Natural killer cell (primary cell): ENCODE measurements at regions not wholly inside any gene's neighbourhood (a gene's known extent, or its start where the extent isn't known, plus 50 kb on each side); places are given as distances from the start of the nearest gene placed in this dataset.

ENCODE experiments used
- ATAC-seq, 3 donors: fragments of 150-1000 bp in 2 of 3; fragments of 200-7000 bp in 1 of 3; cut with Tn5 transposase; 1 replicate in 1 of 3; 2 replicates in 2 of 3; pipeline ENCODE4 v1.10.0; 2021; ENCODE audit warnings: mild to moderate bottlenecking in 2 of 3, moderate library complexity in 2 of 3
- DNase-seq, 2 donors: peaks; one replicate each; pipeline versions ENCODE4 v3.0.0 to v3.0.0-alpha.2; 2013 to 2021; ENCODE audit warnings: mixed read lengths in 1 of 2
- H3K27ac ChIP-seq: one replicate; pipeline ENCODE4 v1.5.1; 2013; ENCODE audit warnings: mild to moderate bottlenecking, low read length
- H3K27me3 ChIP-seq: one replicate; pipeline ENCODE4 v1.6.1; 2013; ENCODE audit warnings: low read length; ENCODE audit not compliant: control insufficient read depth, insufficient read depth
- H3K36me3 ChIP-seq: one replicate; pipeline ENCODE4 v1.6.1; 2013; ENCODE audit warnings: low read length; ENCODE audit not compliant: control insufficient read depth, insufficient read depth
- H3K4me1 ChIP-seq: one replicate; pipeline ENCODE4 v1.6.1; 2013; ENCODE audit warnings: low read length; ENCODE audit not compliant: control insufficient read depth, insufficient read depth
- H3K4me3 ChIP-seq: one replicate; pipeline ENCODE4 v1.5.1; 2013; ENCODE audit warnings: low read length
- H3K9me3 ChIP-seq: one replicate; pipeline ENCODE4 v1.6.1; 2013; ENCODE audit warnings: low read length; ENCODE audit not compliant: control insufficient read depth, insufficient read depth
- H3K27ac Mint-ChIP-seq, 2 donors: one replicate each; pipeline ENCODE4 v1.8.0; 2022; ENCODE audit warnings: mild to moderate bottlenecking in 2 of 2, mixed read lengths in 2 of 2, moderate library complexity in 1 of 2
- H3K27me3 Mint-ChIP-seq, 2 donors: one replicate each; pipeline ENCODE4 v1.8.0; 2022; ENCODE audit warnings: low read depth in 2 of 2, mixed read lengths in 2 of 2
- H3K36me3 Mint-ChIP-seq: one replicate; pipeline ENCODE4 v1.8.0; 2022; ENCODE audit warnings: mixed read lengths
- H3K4me1 Mint-ChIP-seq, 2 donors: one replicate each; pipeline ENCODE4 v1.8.0; 2022; ENCODE audit warnings: mixed read lengths in 2 of 2
- H3K4me3 Mint-ChIP-seq: one replicate; pipeline ENCODE4 v1.8.0; 2022; ENCODE audit warnings: mild to moderate bottlenecking, moderate library complexity, mixed read lengths
- H3K9me3 Mint-ChIP-seq, 2 donors: one replicate each; pipeline ENCODE4 v1.8.0; 2022; ENCODE audit warnings: mixed read lengths in 2 of 2
- WGBS: methylation state at CpG from one replicate; pipeline ENCODE4 v1.1.7; 2013; ENCODE audit warnings: missing lambda C conversion rate; ENCODE audit not compliant: insufficient coverage; 5-methylcytosine and 5-hydroxymethylcytosine counted together
- intact Hi-C: fragments of 100-400 bp; cut with micrococcal nuclease; formaldehyde crosslinking; loops from one replicate; pipeline ENCODE4 v1.14.2; 2022
- TF ChIP-seq, protein P1 (sequence below): fragments of 200-600 bp; IDR thresholded peaks from one replicate; pipeline ENCODE4 v1.8.0; 2022; ENCODE audit warnings: antibody characterized with exemption

DNA sequence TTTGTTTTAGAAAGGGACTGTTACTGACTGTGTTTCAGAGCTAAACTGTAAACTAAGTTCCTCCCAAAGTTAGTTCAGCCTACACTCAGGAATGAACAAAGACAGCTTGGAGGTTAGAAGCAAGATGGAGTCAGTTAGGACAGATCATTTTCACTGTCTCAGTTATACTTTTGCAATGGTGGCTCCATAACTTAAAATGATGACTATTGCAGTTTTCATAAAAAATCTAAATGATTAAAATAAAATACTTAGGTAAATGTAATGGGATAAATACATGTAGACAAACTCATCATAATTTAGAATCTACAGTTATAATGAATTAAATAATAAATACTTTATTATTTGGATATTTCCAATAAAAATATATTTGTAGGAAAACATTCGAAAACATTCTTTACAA, 590.6 kb downstream of the EPHA7 start:
- Histone ChIP-seq H3K4me3 (no peak overlapping the region), H3K4me1 (no peaks in the 10 kb centered on the region), H3K36me3 (no peaks in the 10 kb centered on the region), H3K27me3 (no peaks in the 10 kb centered on the region), H3K9me3 (peaks cover 8% of the 10 kb centered on the region), H3K27ac (no peak overlapping the region)
- no peak overlapping the region for H3K27ac Mint-ChIP-seq
- intact Hi-C loops = no loop called here
- H3K4me3 Mint-ChIP-seq = no peak overlapping the region
- ATAC-seq (no peak), DNase-seq (no peak)
- WGBS = no CpG with 5 or more reads among the region's 1 CpG
- TF ChIP-seq, protein P1, sequence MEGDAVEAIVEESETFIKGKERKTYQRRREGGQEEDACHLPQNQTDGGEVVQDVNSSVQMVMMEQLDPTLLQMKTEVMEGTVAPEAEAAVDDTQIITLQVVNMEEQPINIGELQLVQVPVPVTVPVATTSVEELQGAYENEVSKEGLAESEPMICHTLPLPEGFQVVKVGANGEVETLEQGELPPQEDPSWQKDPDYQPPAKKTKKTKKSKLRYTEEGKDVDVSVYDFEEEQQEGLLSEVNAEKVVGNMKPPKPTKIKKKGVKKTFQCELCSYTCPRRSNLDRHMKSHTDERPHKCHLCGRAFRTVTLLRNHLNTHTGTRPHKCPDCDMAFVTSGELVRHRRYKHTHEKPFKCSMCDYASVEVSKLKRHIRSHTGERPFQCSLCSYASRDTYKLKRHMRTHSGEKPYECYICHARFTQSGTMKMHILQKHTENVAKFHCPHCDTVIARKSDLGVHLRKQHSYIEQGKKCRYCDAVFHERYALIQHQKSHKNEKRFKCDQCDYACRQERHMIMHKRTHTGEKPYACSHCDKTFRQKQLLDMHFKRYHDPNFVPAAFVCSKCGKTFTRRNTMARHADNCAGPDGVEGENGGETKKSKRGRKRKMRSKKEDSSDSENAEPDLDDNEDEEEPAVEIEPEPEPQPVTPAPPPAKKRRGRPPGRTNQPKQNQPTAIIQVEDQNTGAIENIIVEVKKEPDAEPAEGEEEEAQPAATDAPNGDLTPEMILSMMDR = no peak
- H3K9me3 Mint-ChIP-seq = peaks cover 0 to 4% of the 10 kb centered on the region in 2 donors
- no peaks in the 10 kb centered on the region for H3K27me3 Mint-ChIP-seq
- H3K36me3 Mint-ChIP-seq = no peaks in the 10 kb centered on the region
- no peaks in the 10 kb centered on the region for H3K4me1 Mint-ChIP-seq

DNA sequence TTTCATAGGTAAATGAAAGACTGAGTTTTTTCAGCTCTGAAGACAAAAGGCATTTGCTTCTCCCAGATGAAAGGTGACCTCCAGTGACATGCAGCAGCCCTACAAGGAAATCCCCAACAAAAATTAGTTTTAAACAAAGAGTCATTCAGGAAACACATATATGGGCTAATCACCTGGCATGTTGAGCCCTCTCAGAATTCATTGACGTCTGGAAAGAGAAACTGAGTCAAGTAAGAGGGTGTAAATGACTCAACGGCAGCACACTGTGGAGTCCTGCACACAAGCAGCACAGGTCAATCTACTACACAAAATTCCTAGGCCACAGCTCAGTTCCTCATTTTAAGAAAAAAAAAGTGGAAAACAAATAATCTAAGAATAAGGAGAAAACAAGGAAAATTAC, 592.3 kb downstream of the EPHA7 start:
- Mint-ChIP-seq H3K9me3 (peaks cover 0 to 2% of the 10 kb centered on the region in 2 donors), H3K4me1 (no peaks in the 10 kb centered on the region), H3K27me3 (no peaks in the 10 kb centered on the region), H3K36me3 (no peaks in the 10 kb centered on the region), H3K4me3 (no peak overlapping the region), H3K27ac (no peak overlapping the region)
- Histone ChIP-seq H3K4me1 (no peaks in the 10 kb centered on the region), H3K27me3 (no peaks in the 10 kb centered on the region), H3K27ac (no peak overlapping the region), H3K4me3 (no peak overlapping the region), H3K9me3 (peaks cover 8% of the 10 kb centered on the region), H3K36me3 (no peaks in the 10 kb centered on the region)
- DNase-seq = no peak
- intact Hi-C loops = no loop called here
- 60% methylated on average over 2 of the region's 2 CpGs for WGBS
- ATAC-seq = no peak
- TF ChIP-seq, protein P1 = no peak

DNA sequence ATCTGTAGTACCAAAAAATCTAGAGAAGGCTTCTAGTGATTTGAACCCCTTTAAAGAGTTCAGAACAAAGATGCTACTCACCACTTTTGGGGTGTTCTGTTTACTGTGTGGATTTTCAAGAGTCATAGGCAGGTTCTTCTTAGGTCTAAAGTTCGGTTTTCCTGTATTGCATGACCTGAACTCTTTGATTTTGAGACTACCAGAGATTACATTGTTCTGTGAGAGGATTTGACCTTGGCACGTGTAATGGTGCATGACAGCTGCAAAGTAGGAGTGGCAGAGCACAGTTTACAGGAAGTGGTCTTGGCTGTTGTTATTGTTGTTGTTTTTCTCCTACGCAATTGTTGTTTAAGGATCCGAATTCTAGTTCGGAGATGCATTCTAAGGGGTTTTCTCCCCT, 592.7 kb downstream of the EPHA7 start:
- ATAC-seq = no peak
- Mint-ChIP-seq H3K27me3 (no peaks in the 10 kb centered on the region), H3K4me3 (no peak overlapping the region), H3K9me3 (peaks cover 0 to 2% of the 10 kb centered on the region in 2 donors), H3K36me3 (no peaks in the 10 kb centered on the region), H3K27ac (no peak overlapping the region), H3K4me1 (no peaks in the 10 kb centered on the region)
- 69% methylated on average over 2 of the region's 5 CpGs for WGBS
- DNase-seq = no peak
- Histone ChIP-seq H3K36me3 (no peaks in the 10 kb centered on the region), H3K27ac (no peak overlapping the region), H3K9me3 (peaks cover 8% of the 10 kb centered on the region), H3K27me3 (no peaks in the 10 kb centered on the region), H3K4me3 (no peak overlapping the region), H3K4me1 (no peaks in the 10 kb centered on the region)
- TF ChIP-seq, protein P1 = no peak
- intact Hi-C loops = no loop called here

DNA sequence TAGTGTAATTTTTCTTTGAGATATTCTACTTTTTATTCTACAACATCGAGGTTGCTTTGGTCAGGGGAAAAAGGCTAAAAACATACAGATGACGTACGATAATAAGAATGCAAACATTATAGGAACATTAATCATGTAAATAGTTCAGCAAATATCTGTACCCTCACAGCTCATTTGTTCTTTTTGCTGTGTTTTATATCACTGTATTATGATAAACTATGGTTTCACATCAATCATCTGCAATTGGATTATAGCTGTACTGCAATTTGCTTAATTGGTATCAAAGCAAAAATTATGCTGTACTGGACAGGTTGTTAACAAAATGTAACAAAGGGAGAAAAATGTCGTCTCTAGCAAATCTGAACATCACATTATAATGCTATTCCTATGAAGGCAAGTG, 597.1 kb downstream of the EPHA7 start:
- intact Hi-C loops = no loop called here
- H3K27ac Mint-ChIP-seq = no peak overlapping the region

More for the DNA sequence above, 597.1 kb downstream of the EPHA7 start:
- no peak overlapping the region for H3K27ac ChIP-seq
- no peak overlapping the region for H3K4me3 ChIP-seq
- H3K4me1 Mint-ChIP-seq = no peaks in the 10 kb centered on the region
- H3K9me3 Mint-ChIP-seq = peaks cover 8% of the 10 kb centered on the region in 2 donors
- no peaks in the 10 kb centered on the region for H3K36me3 ChIP-seq
- H3K4me3 Mint-ChIP-seq = no peak overlapping the region
- peaks cover 8% of the 10 kb centered on the region for H3K9me3 ChIP-seq
- ATAC-seq (no peak), DNase-seq (no peak)
- no peaks in the 10 kb centered on the region for H3K27me3 Mint-ChIP-seq
- no peaks in the 10 kb centered on the region for H3K27me3 ChIP-seq
- no peaks in the 10 kb centered on the region for H3K36me3 Mint-ChIP-seq
- TF ChIP-seq, protein P1 = no peak
- no peaks in the 10 kb centered on the region for H3K4me1 ChIP-seq
- WGBS = no CpG with 5 or more reads among the region's 4 CpGs
